AML-193 (cell line): ENCODE measurements at regions not wholly inside any gene's neighbourhood (a gene's known extent, or its start where the extent isn't known, plus 50 kb on each side); places are given as distances from the start of the nearest gene placed in this dataset.

Source experiments
- DNase-seq, 2 experiments: peaks; one replicate each; lab custom pipeline; 2025; lab: John Stamatoyannopoulos, UW

- no peak for DNase-seq
Measured at GRCh38 chr15:47824147-47824546, 106.8 kb downstream of the SEMA6D start.

- DNase-seq, result no peak
Measured at GRCh38 chr15:47829667-47830066, 112.4 kb downstream of the SEMA6D start.

DNA sequence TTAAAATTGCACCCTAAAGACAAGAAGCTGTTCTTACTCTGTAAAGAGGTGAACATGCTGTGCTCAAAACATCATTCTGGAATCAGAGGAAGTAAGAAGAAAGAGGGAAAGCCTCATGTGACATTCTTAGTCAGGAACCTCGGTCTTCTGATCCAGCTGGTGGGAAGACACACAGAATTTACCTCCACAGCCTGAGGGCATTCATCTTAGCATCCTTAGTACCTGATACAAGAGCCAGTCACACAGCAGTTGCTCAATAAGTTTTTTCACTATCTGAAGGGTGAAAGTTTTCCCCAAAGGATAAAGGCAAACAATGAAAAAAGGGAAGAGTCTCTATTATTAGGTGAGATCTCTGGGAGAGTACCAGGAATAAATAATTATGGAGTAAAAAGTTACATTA lies 116.8 kb downstream of the SEMA6D start:
- DNase-seq, result no peak

GRCh38 chr15:47839233-47839825 lies 122.0 kb downstream of the SEMA6D start:
- DNase-seq, result no peak

DNA sequence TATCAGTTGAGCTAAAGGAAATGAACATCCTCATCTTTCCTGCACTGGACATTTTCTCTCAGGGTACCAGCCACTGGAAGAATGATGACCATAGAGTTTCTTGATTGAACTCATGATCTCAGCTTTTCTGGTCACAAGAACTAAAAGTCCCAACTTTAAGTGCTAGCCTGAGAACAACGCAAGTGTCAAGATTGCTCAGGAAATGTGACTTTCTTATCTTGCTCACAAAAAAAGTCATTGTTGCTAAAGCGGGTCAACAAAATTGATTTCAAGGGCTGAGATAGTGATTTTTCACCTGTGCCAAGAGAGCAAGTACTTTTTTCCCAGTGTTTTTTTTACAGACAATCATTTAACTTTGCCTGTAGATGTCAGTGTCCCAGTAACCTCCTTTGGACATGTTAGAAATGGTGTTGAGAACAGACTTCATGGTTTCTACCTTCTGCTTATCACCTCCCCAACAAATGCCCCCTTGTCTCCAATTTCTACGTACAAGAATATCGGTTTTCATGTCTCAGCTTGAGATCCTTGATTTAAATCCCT lies 125.9 kb downstream of the SEMA6D start:
- DNase-seq, result no peak

- no peak for DNase-seq
Measured at GRCh38 chr15:47844437-47844836, 127.1 kb downstream of the SEMA6D start.

- DNase-seq, result no peak
Measured at GRCh38 chr15:47846128-47846868, 129.0 kb downstream of the SEMA6D start.

DNA sequence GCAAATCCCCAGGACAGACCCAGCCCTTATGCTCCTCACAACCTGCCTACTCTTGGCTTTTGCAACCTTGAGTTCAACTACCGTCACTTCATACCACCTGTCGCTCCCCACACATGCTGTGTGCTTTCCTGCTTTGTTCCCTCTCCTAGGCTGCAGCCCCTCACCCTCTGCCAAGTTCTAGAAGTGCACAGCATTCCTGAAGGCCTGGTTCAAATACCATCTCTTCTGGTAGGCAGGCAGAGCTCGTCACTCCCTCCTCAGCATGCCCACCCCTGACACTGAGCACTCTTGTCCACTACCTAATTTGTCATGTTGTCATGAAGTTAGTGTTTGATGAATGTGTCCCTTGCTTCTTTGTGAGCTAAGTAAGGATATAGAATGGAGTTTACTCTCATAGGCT lies 129.6 kb downstream of the SEMA6D start:
- no peak for DNase-seq

GRCh38 chr15:47856071-47856470 lies 138.8 kb downstream of the SEMA6D start:
- no peak for DNase-seq

DNA sequence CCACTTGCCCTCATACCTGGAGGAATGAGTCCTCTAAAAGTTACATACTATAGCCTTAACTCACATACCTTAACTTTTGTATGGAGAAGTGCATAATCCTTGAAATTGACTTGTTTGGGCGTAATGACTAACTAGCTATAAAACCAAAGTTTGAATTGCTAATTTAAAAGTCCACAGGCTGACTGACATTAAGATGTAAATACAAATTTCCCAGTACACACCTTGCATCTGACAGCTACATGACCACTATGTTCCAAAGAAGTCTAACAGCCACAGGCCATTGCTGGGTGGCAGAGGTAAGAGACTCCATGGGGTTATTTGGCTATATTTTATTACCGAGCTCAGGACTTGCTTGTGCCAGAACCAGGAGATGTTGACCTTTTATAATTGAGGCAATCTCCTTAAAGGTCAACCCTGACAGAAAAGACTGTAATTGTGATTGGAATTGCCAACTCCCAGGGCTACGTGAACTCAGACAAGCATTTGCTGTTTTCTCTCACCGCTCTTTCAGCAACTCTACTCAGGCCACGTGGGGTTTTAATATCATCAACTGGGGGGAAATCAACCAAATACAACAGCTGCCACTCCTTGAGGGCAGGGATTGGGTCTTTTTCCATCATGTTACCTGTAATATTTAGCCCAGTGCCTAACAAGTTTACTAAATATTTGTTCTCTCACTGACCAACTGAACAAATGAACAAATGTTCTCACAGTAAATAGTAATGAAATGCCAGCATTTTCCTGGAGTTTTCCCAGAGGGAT lies 139.9 kb downstream of the SEMA6D start:
- no peak for DNase-seq

DNA sequence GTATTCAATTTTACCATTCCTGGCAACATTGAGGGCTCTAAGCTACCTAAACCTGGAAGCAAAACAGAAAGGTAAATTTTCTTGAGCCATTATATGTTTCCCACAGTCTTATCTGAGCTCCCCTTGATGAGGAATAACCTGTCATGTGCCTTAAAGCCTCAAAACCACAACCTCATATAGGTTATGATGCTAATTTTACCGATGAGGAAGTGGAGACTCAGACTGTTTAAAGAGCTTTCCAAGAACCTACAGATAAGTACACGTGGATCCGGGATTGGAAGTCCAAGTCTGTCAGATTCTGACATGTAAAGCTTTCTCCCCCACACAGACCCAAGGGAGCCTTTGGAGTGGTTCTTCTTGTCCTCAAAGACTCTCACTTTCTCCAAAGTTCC lies 140.5 kb downstream of the SEMA6D start:
- DNase-seq, result no peak

- DNase-seq, result no peak
Measured at GRCh38 chr15:47861111-47861903, 144.0 kb downstream of the SEMA6D start.

DNA sequence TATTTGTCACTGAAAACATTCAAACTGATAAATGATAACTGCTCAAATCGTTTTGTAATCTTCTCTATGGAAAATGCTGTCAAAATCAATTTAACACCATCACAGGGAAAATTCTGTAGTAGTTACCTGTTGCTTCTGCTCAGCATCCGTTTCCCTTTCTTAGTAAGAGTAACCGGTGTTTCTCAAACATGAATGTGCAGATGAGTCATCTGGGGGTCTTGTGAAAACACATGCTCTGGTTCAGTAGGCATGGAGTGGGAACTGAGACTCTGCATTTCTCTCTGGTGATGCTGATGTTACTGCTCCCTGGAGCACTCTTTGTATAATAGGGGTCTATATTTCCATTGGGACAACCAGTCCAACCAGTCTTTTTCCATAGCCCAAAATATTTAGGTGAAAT lies 145.1 kb downstream of the SEMA6D start:
- DNase-seq, result no peak

DNA sequence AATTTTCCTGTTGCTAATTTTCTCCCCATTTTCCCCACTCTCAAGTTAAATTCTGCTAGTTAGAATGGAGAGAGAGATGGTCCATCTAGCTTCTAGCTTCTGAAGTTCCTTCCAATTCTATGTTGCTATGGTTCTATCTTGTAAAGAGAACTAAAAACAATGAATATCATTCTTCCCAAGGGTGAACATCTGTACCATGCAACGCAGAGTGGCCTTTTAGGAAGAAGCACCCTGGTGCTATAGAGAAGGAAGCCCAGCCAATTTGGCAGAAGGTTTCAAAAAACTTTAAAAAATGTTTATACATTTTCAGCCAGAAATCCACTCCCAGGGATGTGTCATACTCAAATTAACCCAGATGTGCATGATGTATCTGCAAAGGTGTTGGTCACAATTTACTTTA lies 149.1 kb downstream of the SEMA6D start:
- no peak for DNase-seq

GRCh38 chr15:47870300-47870955 lies 153.1 kb downstream of the SEMA6D start:
- DNase-seq, result no peak

GRCh38 chr15:47870956-47871625 lies 153.8 kb downstream of the SEMA6D start:
- DNase-seq, result no peak

GRCh38 chr15:47872208-47872607 lies 154.9 kb downstream of the SEMA6D start:
- DNase-seq, result no peak

GRCh38 chr15:47872869-47873432 lies 155.6 kb downstream of the SEMA6D start:
- DNase-seq, result no peak

GRCh38 chr15:47876986-47877385 lies 159.7 kb downstream of the SEMA6D start:
- no peak for DNase-seq

DNA sequence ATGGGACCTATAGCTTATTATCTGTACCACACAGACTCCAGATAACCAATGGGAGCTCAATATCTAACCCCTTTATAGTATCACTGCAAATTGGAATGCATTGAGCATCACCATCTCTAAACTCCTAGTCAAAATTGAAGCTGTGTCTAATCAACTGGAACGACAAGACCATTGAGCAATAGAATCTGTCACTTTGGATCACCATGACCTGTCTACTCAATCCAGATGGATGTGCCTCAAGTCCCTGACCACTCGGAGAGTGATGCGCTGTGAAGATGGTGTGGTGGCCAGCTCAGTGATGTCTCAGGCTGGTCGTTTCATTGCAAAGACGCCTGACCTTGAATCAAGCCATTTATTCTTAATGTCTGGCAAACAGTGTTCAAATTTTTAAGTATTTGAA lies 160.5 kb downstream of the SEMA6D start:
- no peak for DNase-seq

DNA sequence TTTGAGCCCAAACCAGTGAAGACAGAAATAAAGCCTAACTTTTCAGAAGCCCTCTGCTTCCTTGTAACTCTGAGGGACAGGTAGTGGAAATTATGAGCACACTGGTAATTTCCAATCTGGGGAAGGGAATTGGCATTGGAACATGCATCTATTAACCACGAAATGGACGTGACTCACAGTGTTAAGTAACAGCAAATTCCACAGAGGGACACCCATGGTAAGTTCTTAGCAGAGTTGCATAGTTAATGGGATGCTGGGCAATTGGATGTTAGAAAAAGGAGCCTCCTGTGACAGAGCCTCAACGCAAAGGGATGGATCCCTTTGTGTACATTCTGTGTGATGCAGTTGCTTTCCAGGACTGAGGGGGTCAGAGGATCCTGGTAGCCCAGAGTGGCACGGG lies 168.6 kb downstream of the SEMA6D start:
- no peak for DNase-seq
